ENCODE measurements at regions not wholly inside any gene's neighbourhood (a gene's known extent, or its start where the extent isn't known, plus 50 kb on each side); places are given as distances from the start of the nearest gene placed in this dataset.
"Not testable (repeated sequence)": the region's sequence is repeated elsewhere in the genome, so short reads cannot be mapped to it uniquely, and the experiment has no call there.

DNA sequence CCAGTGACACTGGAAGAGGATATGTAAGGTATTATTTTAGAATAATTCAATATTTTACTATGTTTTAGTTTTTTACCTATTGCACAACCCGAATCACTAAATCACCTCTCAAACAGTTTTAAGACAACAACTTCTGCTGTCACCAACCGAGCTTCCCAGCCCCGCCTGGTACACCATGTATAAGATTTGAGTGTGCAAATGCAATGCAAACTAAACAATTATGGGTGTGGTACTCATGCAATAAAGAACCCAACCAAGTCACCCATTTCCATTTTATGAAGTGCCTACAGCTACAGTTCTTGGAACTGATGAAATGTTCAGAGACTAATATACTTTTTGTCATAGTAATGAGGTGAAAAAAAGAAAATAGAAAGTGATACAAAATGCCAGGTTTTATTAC lies 256.2 kb downstream of the TAFA4 start:
- Mint-ChIP-seq H3K27ac (no peak overlapping the region), H3K27me3 (no peaks in the 10 kb centered on the region), H3K9me3 (peaks cover 3% of the 10 kb centered on the region), H3K4me1 (no peaks in the 10 kb centered on the region), H3K36me3 (ENCODE audit: low read depth) (no peaks in the 10 kb centered on the region), H3K4me3 (no peak overlapping the region)
- ATAC-seq (replicated peaks): no peak

DNA sequence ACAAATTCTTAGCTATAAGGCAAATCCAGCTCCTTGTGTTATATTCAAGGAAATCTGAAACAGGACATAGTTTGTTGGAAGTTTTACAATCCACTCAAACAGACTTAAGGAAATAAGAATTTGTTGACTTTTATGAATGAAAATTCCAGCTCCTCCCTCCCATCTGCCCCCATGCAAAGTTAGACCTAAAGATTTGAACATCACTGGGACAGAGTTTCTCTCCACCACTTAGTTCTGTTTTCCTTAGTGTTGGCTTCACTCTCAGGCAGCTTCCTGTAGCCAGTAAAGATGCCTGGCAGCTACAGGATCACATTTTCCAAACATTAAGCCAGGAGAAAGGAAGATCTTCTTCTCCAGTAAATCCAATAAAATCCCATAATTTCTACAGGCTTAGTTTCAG lies 265.0 kb downstream of the TAFA4 start:
- Mint-ChIP-seq H3K27me3 (peaks cover 3% of the 10 kb centered on the region), H3K9me3 (no peaks in the 10 kb centered on the region), H3K27ac (no peak overlapping the region), H3K4me1 (no peaks in the 10 kb centered on the region), H3K36me3 (ENCODE audit: low read depth) (no peaks in the 10 kb centered on the region), H3K4me3 (no peak overlapping the region)
- ATAC-seq (replicated peaks): no peak

DNA sequence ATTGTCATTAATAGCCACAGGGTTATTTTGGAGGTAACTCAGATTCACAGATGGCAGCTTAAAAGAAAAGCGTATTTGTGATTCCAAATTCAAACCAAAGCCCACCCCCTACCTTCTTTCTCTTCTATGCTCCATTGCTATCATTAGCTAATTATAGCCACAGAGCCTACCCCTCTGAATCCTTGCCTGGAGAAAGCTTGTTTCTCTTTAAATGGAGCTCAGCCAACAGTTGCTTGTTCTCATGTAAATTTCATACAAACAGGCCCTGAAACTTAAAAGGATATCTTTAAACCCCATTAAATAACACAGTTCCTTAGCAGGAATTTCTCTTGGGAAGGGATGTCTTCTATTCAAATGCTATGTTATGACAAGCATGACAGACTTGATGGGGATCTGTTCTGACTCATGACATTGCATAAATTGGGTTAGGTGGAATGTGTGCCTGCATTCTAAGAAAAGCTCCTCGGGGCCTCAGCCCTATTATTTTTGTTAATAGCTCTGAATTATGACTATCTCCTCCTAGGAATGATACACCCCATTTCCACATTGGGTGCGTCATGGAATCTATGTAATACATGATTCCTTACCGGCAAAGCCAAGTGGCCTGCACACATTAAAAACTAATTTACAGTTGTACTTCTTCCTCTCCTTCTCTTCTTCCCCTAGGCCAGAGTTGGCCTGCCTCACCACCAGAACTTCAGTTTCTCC lies 265.8 kb downstream of the TAFA4 start:
- H3K9me3 Mint-ChIP-seq: no peaks in the 10 kb centered on the region

DNA sequence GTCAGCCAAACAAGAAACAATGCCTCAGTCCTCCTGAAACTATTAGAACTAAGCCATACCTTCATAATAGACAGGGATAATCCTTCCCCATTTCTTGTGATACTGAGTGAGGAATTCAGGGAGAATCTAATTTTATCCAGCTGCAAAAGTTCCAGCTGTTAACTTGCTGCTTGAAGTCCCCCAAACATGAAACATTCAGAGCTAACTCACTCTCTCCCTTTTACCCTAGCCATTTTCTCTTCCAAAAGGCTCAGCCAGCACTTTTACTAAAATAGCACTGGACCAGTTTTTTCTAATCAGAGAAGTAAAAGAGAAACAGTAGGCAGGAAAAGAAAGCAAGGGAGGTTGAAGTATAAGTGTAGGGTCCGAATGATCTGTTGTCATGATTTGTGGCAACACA lies 268.1 kb downstream of the TAFA4 start:
- H3K27me3 Mint-ChIP-seq: peaks cover 7% of the 10 kb centered on the region
- H3K36me3 Mint-ChIP-seq (ENCODE audit: low read depth): no peaks in the 10 kb centered on the region
- H3K27ac Mint-ChIP-seq: no peak overlapping the region
- no peaks in the 10 kb centered on the region for H3K9me3 Mint-ChIP-seq
- no peaks in the 10 kb centered on the region for H3K4me1 Mint-ChIP-seq
- ATAC-seq (replicated peaks): no peak
- no peak overlapping the region for H3K4me3 Mint-ChIP-seq

More for the DNA sequence above, 265.8 kb downstream of the TAFA4 start:
- H3K36me3 Mint-ChIP-seq (ENCODE audit: low read depth): no peaks in the 10 kb centered on the region
- H3K4me1 Mint-ChIP-seq: no peaks in the 10 kb centered on the region
- H3K27ac Mint-ChIP-seq: no peak overlapping the region
- H3K4me3 Mint-ChIP-seq: no peak overlapping the region
- H3K27me3 Mint-ChIP-seq: peaks cover 3% of the 10 kb centered on the region
- ATAC-seq (replicated peaks): no peak

DNA sequence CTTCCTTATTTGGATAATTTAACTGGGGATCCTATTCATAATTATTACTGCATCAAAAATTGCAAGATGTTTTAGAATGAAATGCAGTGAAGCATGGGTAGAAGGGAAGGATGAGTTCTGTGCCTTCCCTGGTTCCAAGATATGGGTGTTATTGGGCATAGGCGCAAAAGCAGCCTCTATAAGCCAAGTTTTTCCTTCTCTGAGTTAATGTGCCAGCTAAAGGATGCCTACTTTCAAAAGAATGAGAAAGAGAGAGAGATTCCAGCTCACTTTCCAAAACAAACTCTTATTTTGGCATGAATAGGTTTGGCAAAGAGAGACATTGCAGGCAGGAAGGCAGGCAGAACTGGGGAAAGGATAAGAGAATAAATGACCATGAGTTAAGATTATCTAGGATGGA lies 270.2 kb downstream of the TAFA4 start:
- Mint-ChIP-seq H3K36me3 (ENCODE audit: low read depth) (no peaks in the 10 kb centered on the region), H3K4me3 (no peak overlapping the region), H3K27ac (no peak overlapping the region), H3K4me1 (no peaks in the 10 kb centered on the region), H3K9me3 (no peaks in the 10 kb centered on the region), H3K27me3 (peaks cover 7% of the 10 kb centered on the region)
- no peak for ATAC-seq (replicated peaks)

- H3K4me3 Mint-ChIP-seq; H3K9me3 Mint-ChIP-seq; H3K36me3 Mint-ChIP-seq (ENCODE audit: low read depth); ATAC-seq (replicated peaks); H3K27me3 Mint-ChIP-seq; H3K4me1 Mint-ChIP-seq; H3K27ac Mint-ChIP-seq: not testable (repeated sequence)
Measured at GRCh38 chr3:68650657-68651056, 281.7 kb downstream of the TAFA4 start.

- ATAC-seq (replicated peaks): no peak
- H3K9me3 Mint-ChIP-seq: peaks cover 3% of the 10 kb centered on the region
- peaks cover 3% of the 10 kb centered on the region for H3K27me3 Mint-ChIP-seq
- no peaks in the 10 kb centered on the region for H3K4me1 Mint-ChIP-seq
- H3K27ac Mint-ChIP-seq: no peak overlapping the region
- no peaks in the 10 kb centered on the region for H3K36me3 Mint-ChIP-seq (ENCODE audit: low read depth)
- no peak overlapping the region for H3K4me3 Mint-ChIP-seq
Measured at GRCh38 chr3:68648494-68648893, 283.9 kb downstream of the TAFA4 start.

GRCh38 chr3:68631850-68632545 lies 300.3 kb downstream of the TAFA4 start:
- Mint-ChIP-seq H3K36me3 (ENCODE audit: low read depth) (no peaks in the 10 kb centered on the region), H3K4me3 (no peak overlapping the region), H3K4me1 (no peaks in the 10 kb centered on the region), H3K9me3 (peaks cover 8% of the 10 kb centered on the region), H3K27ac (no peak overlapping the region), H3K27me3 (peaks cover 13% of the 10 kb centered on the region)
- no peak for ATAC-seq (replicated peaks)

DNA sequence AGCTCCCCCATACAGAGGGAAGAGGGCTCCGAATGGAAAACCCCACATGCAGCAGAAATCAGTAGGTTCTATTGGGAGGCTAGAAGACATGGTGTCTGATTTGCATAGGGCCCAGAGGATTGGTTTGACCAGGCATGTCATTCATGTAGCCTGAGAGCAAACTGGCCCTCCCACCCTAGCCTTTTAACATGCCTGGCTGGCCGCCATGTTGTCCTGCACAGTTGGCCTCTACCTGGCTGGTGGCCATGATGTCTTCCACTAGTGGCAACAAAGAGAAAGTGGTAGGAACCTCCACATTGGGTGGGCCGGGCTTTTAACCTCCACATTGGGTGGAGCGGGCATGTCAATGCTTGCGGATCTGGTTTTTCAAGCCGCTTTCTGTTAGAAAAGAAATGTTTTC lies 312.1 kb downstream of the TAFA4 start:
- no peaks in the 10 kb centered on the region for H3K36me3 Mint-ChIP-seq (ENCODE audit: low read depth)
- ATAC-seq (replicated peaks): no peak
- H3K27me3 Mint-ChIP-seq: no peaks in the 10 kb centered on the region
- H3K9me3 Mint-ChIP-seq: no peaks in the 10 kb centered on the region
- no peak overlapping the region for H3K4me3 Mint-ChIP-seq
- no peak overlapping the region for H3K27ac Mint-ChIP-seq
- H3K4me1 Mint-ChIP-seq: no peaks in the 10 kb centered on the region

GRCh38 chr3:68614087-68614486 lies 318.3 kb downstream of the TAFA4 start:
- Mint-ChIP-seq H3K36me3 (ENCODE audit: low read depth) (no peaks in the 10 kb centered on the region), H3K4me3 (no peak overlapping the region), H3K4me1 (no peaks in the 10 kb centered on the region), H3K27ac (no peak overlapping the region), H3K27me3 (no peaks in the 10 kb centered on the region), H3K9me3 (peaks cover 9% of the 10 kb centered on the region)
- no peak for ATAC-seq (replicated peaks)

- H3K9me3 Mint-ChIP-seq: peaks cover 4% of the 10 kb centered on the region
- peaks cover 4% of the 10 kb centered on the region for H3K27me3 Mint-ChIP-seq
- ATAC-seq (replicated peaks): no peak
- H3K4me3 Mint-ChIP-seq: no peak overlapping the region
- no peaks in the 10 kb centered on the region for H3K36me3 Mint-ChIP-seq (ENCODE audit: low read depth)
- H3K27ac Mint-ChIP-seq: no peak overlapping the region
- H3K4me1 Mint-ChIP-seq: no peaks in the 10 kb centered on the region
Measured at GRCh38 chr3:68571321-68571720, 361.0 kb downstream of the TAFA4 start.

DNA sequence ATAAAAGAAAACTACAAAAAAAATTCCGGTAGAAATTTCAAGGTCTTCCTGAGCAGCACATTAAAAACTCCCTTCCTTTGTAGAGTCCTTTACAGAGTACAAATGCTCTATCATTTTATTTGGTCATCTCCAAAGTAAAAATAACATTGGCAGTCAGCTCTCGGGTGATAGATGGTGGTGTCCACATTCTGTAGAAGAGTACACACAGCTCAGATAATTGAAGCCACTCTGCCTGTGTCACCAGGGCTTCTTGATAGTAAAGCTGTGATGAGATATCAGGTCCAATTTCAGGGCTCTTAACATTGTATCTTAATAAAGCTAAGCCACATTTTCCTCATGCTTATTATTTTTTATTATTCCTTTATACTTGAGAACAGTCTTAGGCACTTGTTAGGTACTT lies 371.6 kb downstream of the TAFA4 start:
- Mint-ChIP-seq H3K27ac (no peak overlapping the region), H3K27me3 (no peaks in the 10 kb centered on the region), H3K4me3 (no peak overlapping the region), H3K9me3 (no peaks in the 10 kb centered on the region), H3K36me3 (ENCODE audit: low read depth) (no peaks in the 10 kb centered on the region), H3K4me1 (no peaks in the 10 kb centered on the region)
- no peak for ATAC-seq (replicated peaks)

DNA sequence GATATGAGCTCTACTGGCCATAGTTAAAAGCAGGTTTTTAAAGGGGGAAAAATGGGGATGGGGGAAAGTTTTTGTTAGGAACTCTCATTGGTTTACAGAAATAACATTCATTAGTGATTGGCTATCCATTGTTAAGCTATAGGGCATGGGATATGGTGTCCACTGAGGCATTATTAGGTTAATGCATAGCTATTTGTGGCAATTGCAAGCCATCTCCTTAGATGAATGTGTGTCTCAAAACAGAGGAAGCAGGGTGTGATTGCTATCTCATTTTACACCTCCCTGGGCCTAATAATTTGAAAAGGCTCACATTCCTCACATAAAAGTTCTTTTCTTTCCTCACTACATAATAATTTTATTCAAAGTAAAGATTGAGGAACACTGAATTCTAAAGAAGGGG lies 396.6 kb downstream of the TAFA4 start:
- peaks cover 8% of the 10 kb centered on the region for H3K9me3 Mint-ChIP-seq

GRCh38 chr3:68523330-68523729 lies 409.0 kb downstream of the TAFA4 start:
- Mint-ChIP-seq H3K4me1 (no peaks in the 10 kb centered on the region), H3K27ac (no peak overlapping the region), H3K9me3 (no peaks in the 10 kb centered on the region), H3K27me3 (no peaks in the 10 kb centered on the region), H3K4me3 (no peak overlapping the region), H3K36me3 (ENCODE audit: low read depth) (no peaks in the 10 kb centered on the region)
- no peak for ATAC-seq (replicated peaks)

More for the DNA sequence above, 396.6 kb downstream of the TAFA4 start:
- no peaks in the 10 kb centered on the region for H3K4me1 Mint-ChIP-seq
- no peaks in the 10 kb centered on the region for H3K36me3 Mint-ChIP-seq (ENCODE audit: low read depth)
- ATAC-seq (replicated peaks): no peak
- no peaks in the 10 kb centered on the region for H3K27me3 Mint-ChIP-seq
- H3K4me3 Mint-ChIP-seq: no peak overlapping the region
- H3K27ac Mint-ChIP-seq: no peak overlapping the region

DNA sequence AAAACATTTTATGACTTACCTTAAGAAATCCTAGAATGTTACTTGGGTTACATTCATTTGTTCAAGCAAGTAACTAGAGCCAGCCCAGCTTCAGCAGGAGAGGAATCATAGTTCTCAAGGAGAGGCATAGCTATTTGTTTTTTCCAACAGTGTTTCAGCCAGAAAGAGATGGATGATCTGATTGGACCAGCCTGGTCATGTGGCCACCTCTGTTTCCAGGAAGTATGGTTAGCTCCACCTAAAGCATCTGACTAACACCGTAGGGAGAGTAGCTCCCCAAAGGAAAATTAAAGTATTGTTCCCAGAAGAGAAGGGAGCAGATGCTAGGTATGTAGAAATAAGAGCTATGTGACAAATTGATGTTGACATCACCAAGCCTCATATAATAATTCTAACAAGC lies 417.1 kb downstream of the TAFA4 start:
- Mint-ChIP-seq H3K4me3 (no peak overlapping the region), H3K27ac (no peak overlapping the region), H3K4me1 (no peaks in the 10 kb centered on the region), H3K36me3 (ENCODE audit: low read depth) (no peaks in the 10 kb centered on the region), H3K27me3 (no peaks in the 10 kb centered on the region), H3K9me3 (no peaks in the 10 kb centered on the region)
- ATAC-seq (replicated peaks): no peak

Data from activated T-helper 17 cell treated with anti-CD3 and anti-CD28 coated beads, Interleukin-2, amount 50 U/mL, for 72 hours (primary cell).